ENCODE measurements at regions not wholly inside any gene's neighbourhood (a gene's known extent, or its start where the extent isn't known, plus 50 kb on each side); places are given as distances from the start of the nearest gene placed in this dataset.

DNA sequence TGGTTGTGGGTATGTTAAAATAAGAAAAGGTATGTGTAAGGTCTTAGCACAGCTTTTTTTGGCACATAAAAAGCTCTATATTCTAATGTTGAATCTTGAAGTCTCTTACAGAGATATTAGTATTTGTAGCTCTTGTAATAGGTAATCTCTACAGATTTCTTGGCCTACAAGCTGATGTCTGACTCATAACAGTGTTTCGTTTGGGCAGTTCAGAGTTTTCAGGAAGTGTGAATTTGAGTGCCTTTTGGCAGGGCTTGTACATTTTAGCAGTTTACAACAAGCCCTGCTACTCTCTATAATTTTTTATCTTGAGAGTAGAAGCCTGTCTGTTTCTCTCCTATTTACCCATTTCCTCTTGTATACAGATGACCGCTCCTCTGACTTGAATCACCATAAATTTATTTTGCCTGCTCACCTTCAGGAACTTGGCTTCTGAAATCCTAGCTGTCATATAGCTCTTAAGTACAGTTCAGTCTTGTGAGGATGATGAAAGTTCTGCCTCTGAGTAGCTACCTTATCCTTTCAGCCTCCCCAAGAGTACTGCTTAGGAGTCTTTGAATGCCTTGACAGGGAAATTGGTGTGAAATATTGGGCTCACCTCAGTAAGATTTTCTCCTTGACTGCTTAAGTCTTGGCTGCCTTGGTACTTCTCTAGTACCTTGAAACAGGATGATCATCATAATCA lies 419.9 kb upstream of the RARB start:
- ATAC-seq (no peak), DNase-seq (ENCODE audit: low spot score) (no peak)
- H3F3A ChIP-seq (replicated peaks; ENCODE audit: low read depth): no peaks in the 10 kb centered on the region
- no peaks in the 10 kb centered on the region for H3K36me3 Mint-ChIP-seq (ENCODE audit: low read depth)
- no peaks in the 10 kb centered on the region for H3K27me3 Mint-ChIP-seq (ENCODE audit: insufficient read depth, low read depth, poor library complexity)
- H3K27me3 ChIP-seq (ENCODE audit: insufficient read depth): no peaks in the 10 kb centered on the region
- peaks cover 4% of the 10 kb centered on the region; the same call in 1 of the 3 replicates for H3K4me1 Mint-ChIP-seq
- no peaks in the 10 kb centered on the region for H3K4me1 ChIP-seq (ENCODE audit: insufficient read depth)
- TF ChIP-seq EZH2phosphoT487 (IDR thresholded peaks at IDR 0.05; ENCODE audit: unreplicated experiment) (no peak), ZNF114 (CRISPR knock-in tag; IDR thresholded peaks at IDR 0.05) (no peak)
- TF ChIP-seq, protein P1, sequence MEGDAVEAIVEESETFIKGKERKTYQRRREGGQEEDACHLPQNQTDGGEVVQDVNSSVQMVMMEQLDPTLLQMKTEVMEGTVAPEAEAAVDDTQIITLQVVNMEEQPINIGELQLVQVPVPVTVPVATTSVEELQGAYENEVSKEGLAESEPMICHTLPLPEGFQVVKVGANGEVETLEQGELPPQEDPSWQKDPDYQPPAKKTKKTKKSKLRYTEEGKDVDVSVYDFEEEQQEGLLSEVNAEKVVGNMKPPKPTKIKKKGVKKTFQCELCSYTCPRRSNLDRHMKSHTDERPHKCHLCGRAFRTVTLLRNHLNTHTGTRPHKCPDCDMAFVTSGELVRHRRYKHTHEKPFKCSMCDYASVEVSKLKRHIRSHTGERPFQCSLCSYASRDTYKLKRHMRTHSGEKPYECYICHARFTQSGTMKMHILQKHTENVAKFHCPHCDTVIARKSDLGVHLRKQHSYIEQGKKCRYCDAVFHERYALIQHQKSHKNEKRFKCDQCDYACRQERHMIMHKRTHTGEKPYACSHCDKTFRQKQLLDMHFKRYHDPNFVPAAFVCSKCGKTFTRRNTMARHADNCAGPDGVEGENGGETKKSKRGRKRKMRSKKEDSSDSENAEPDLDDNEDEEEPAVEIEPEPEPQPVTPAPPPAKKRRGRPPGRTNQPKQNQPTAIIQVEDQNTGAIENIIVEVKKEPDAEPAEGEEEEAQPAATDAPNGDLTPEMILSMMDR (conservative IDR thresholded peaks at IDR 0.05; ENCODE audit: low read depth in 2 of 2): no peak
- peaks cover 4% of the 10 kb centered on the region; the same call in 1 of the 2 replicates for H3K9me2 ChIP-seq (ENCODE audit: insufficient read depth)
- H3K4me3 ChIP-seq: no peak overlapping the region
- H3K36me3 ChIP-seq (ENCODE audit: insufficient read depth): no peaks in the 10 kb centered on the region
- no peaks in the 10 kb centered on the region for H3K79me2 ChIP-seq (replicated peaks; ENCODE audit: insufficient read depth)
- no peak overlapping the region for H3K4me3 Mint-ChIP-seq
- H4K20me1 ChIP-seq (replicated peaks; ENCODE audit: insufficient read depth): no peaks in the 10 kb centered on the region
- no peak overlapping the region for H3K27ac Mint-ChIP-seq
- H2AFZ ChIP-seq: no peak overlapping the region
- H3K27ac ChIP-seq (ENCODE audit: low read depth): no peak overlapping the region
- no peak overlapping the region for H3K4me2 ChIP-seq
- no peaks in the 10 kb centered on the region; the same call in 2 of the 3 replicates for H3K9me3 Mint-ChIP-seq

DNA sequence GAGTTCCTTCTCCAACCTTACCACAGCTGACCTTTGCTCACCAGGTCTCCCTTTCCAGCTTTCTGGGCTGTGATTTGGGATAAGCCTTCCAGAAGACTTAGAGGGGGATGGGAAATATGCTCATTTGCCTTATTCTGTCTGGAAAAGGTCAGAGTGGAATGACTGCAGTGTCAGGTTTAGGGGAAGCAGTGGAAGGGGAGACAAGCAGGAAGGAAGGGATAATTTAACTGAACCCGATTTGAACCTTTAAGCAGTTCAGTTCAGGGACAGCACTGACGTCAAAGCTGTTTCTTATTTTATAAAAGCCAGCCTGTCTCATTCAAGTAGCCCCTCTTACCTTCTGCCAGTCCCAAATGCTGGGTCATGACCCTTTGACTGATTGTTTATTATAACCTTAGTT lies 418.4 kb upstream of the RARB start:
- peak overlapping the region; percentile 28; the same call in 1 of the 2 replicates for H2AFZ ChIP-seq
- no peaks in the 10 kb centered on the region for H3F3A ChIP-seq (replicated peaks; ENCODE audit: low read depth)
- H3K4me3 Mint-ChIP-seq: no peak overlapping the region
- H3K4me1 Mint-ChIP-seq: peaks cover 9% of the 10 kb centered on the region; the same call in 2 of the 3 replicates
- no peak for ATAC-seq
- no peak for DNase-seq (ENCODE audit: low spot score)
- no peak overlapping the region for H3K4me3 ChIP-seq
- no peaks in the 10 kb centered on the region for H4K20me1 ChIP-seq (replicated peaks; ENCODE audit: insufficient read depth)
- no peaks in the 10 kb centered on the region for H3K36me3 Mint-ChIP-seq (ENCODE audit: low read depth)
- H3K79me2 ChIP-seq (replicated peaks; ENCODE audit: insufficient read depth): no peaks in the 10 kb centered on the region
- H3K27me3 ChIP-seq (ENCODE audit: insufficient read depth): no peaks in the 10 kb centered on the region
- H3K27me3 Mint-ChIP-seq (ENCODE audit: insufficient read depth, low read depth, poor library complexity): peaks cover 3% of the 10 kb centered on the region
- H3K4me1 ChIP-seq (ENCODE audit: insufficient read depth): no peaks in the 10 kb centered on the region
- H3K9me2 ChIP-seq (ENCODE audit: insufficient read depth): peaks cover 10% of the 10 kb centered on the region; the same call in 1 of the 2 replicates
- no peak overlapping the region for H3K27ac ChIP-seq (ENCODE audit: low read depth)
- H3K4me2 ChIP-seq: no peak overlapping the region
- no peaks in the 10 kb centered on the region; the same call in 2 of the 3 replicates for H3K9me3 Mint-ChIP-seq
- H3K27ac Mint-ChIP-seq: no peak overlapping the region
- TF ChIP-seq EZH2 (IDR thresholded peaks at IDR 0.05; ENCODE audit: low read depth, unreplicated experiment) (no peak), STAT1 (IDR thresholded peaks at IDR 0.05; ENCODE audit: unreplicated experiment) (no peak), POLR2AphosphoS5 (IDR thresholded peaks at IDR 0.05; ENCODE audit: low read depth) (no peak), CREB1 (CRISPR knock-in tag; IDR thresholded peaks at IDR 0.05; ENCODE audit: low read depth) (no peak)
- TF ChIP-seq, protein P2, sequence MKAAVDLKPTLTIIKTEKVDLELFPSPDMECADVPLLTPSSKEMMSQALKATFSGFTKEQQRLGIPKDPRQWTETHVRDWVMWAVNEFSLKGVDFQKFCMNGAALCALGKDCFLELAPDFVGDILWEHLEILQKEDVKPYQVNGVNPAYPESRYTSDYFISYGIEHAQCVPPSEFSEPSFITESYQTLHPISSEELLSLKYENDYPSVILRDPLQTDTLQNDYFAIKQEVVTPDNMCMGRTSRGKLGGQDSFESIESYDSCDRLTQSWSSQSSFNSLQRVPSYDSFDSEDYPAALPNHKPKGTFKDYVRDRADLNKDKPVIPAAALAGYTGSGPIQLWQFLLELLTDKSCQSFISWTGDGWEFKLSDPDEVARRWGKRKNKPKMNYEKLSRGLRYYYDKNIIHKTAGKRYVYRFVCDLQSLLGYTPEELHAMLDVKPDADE (IDR thresholded peaks at IDR 0.05): no peak
- TF ChIP-seq, protein P3, sequence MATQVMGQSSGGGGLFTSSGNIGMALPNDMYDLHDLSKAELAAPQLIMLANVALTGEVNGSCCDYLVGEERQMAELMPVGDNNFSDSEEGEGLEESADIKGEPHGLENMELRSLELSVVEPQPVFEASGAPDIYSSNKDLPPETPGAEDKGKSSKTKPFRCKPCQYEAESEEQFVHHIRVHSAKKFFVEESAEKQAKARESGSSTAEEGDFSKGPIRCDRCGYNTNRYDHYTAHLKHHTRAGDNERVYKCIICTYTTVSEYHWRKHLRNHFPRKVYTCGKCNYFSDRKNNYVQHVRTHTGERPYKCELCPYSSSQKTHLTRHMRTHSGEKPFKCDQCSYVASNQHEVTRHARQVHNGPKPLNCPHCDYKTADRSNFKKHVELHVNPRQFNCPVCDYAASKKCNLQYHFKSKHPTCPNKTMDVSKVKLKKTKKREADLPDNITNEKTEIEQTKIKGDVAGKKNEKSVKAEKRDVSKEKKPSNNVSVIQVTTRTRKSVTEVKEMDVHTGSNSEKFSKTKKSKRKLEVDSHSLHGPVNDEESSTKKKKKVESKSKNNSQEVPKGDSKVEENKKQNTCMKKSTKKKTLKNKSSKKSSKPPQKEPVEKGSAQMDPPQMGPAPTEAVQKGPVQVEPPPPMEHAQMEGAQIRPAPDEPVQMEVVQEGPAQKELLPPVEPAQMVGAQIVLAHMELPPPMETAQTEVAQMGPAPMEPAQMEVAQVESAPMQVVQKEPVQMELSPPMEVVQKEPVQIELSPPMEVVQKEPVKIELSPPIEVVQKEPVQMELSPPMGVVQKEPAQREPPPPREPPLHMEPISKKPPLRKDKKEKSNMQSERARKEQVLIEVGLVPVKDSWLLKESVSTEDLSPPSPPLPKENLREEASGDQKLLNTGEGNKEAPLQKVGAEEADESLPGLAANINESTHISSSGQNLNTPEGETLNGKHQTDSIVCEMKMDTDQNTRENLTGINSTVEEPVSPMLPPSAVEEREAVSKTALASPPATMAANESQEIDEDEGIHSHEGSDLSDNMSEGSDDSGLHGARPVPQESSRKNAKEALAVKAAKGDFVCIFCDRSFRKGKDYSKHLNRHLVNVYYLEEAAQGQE (IDR thresholded peaks at IDR 0.05; ENCODE audit: unreplicated experiment): no peak
- H3K36me3 ChIP-seq (ENCODE audit: insufficient read depth): no peaks in the 10 kb centered on the region
